Right lobe of liver (tissue), 4 donors: ENCODE measurements at regions not wholly inside any gene's neighbourhood (a gene's known extent, or its start where the extent isn't known, plus 50 kb on each side); places are given as distances from the start of the nearest gene placed in this dataset.

Experiments used
- CTCF ChIP-seq, 4 donors: fragments of 200-600 bp in 3 of 4; fragments of 450-650 bp in 1 of 4; IDR thresholded peaks; one replicate each; pipeline versions ENCODE4 v1.5.1 to v1.8.0; 2016 to 2022; ENCODE audit warnings: antibody characterized with exemption in 4 of 4, mild to moderate bottlenecking in 2 of 4
- POLR2A ChIP-seq: fragments of 450-650 bp; IDR thresholded peaks from one replicate; pipeline ENCODE4 v1.6.1; 2017; ENCODE audit warnings: antibody characterized with exemption, mild to moderate bottlenecking
- donor health status: DM: no; HTN: no; CAD: no.
- donor health status: DM: no; HTN: no; CAD: no.
- donor health status: DM: no; HTN: yes; CAD: no.

GRCh38 chr13:108433976-108434755 is 164.6 kb downstream of the TNFSF13B start:
- TF ChIP-seq CTCF (IDR thresholded peaks at IDR 0.05) (no peak), POLR2A (no peak)
